OCI-LY7 (cell line): ENCODE measurements at regions not wholly inside any gene's neighbourhood (a gene's known extent, or its start where the extent isn't known, plus 50 kb on each side); places are given as distances from the start of the nearest gene placed in this dataset.
A peak's percentile ranks its signal among the peaks of the same experiment; 100 is the strongest.

Experiments
- BruUV-seq: library from RNA; stranded (reverse); fragments of 400-500 nt; replicated peaks from 2 replicates; lab custom pipeline; 2021; lab: Mats Ljungman, UMichigan
- CTCF ChIA-PET: fragments of 300-600 bp; sonication (Branson Sonifier 250); formaldehyde crosslinking; loops from one replicate; lab custom pipeline; 2022; ENCODE audit warnings: antibody characterized with exemption; ENCODE audit not compliant: unreplicated experiment; lab: Charles Lee
- POLR2A ChIA-PET: fragments of 300-600 bp; sonication (Branson Sonifier 250); formaldehyde crosslinking; loops from one replicate; lab custom pipeline; 2022; ENCODE audit warnings: antibody characterized with exemption; lab: Charles Lee
- DNase-seq: peaks from one replicate; pipeline ENCODE4 v3.0.0-alpha.2; 2015; ENCODE audit warnings: low spot score
- H2AFZ ChIP-seq: fragments of 200-600 bp; sonication (generic), shearing (Covaris generic); 2 replicates; pipeline ENCODE4 v1.6.1; 2014; ENCODE audit warnings: mild to moderate bottlenecking, antibody characterized with exemption, low read length, moderate library complexity
- H3K27ac ChIP-seq: fragments of 200-600 bp; sonication (generic); 2 replicates; pipeline ENCODE4 v1.5.1; 2014; ENCODE audit warnings: mixed run types, low read depth, mild to moderate bottlenecking, moderate library complexity, low read length, inconsistent platforms; ENCODE audit not compliant: poor library complexity, severe bottlenecking
- H3K36me3 ChIP-seq: fragments of 200-600 bp; sonication (generic); 2 replicates; pipeline ENCODE4 v1.6.1; 2014; ENCODE audit warnings: mild to moderate bottlenecking, antibody characterized with exemption, low read length, moderate library complexity, mixed read lengths; ENCODE audit not compliant: insufficient read depth
- H3K4me1 ChIP-seq: fragments of 200-600 bp; sonication (generic); 2 replicates; pipeline ENCODE4 v1.5.1; 2014; ENCODE audit warnings: mild to moderate bottlenecking, low read length; ENCODE audit not compliant: insufficient read depth, poor library complexity, severe bottlenecking
- H3K4me2 ChIP-seq: fragments of 200-600 bp; sonication (generic); 2 replicates; pipeline ENCODE4 v1.6.1; 2014; ENCODE audit warnings: mild to moderate bottlenecking, low read length
- H3K4me3 ChIP-seq: fragments of 200-600 bp; sonication (generic); 2 replicates; pipeline ENCODE4 v1.5.1; 2014; ENCODE audit warnings: mild to moderate bottlenecking, low read depth, low read length; ENCODE audit not compliant: poor library complexity, severe bottlenecking
- H3K79me2 ChIP-seq: fragments of 200-600 bp; sonication (generic); 2 replicates; pipeline ENCODE4 v1.6.1; 2016; ENCODE audit warnings: low read depth, mild to moderate bottlenecking, low read length, moderate library complexity, mixed read lengths; ENCODE audit not compliant: insufficient read depth
- H3K9me2 ChIP-seq: fragments of 200-600 bp; sonication (generic); 2 replicates; pipeline ENCODE4 v1.6.1; 2016; ENCODE audit warnings: mild to moderate bottlenecking, low read length, mixed read lengths; ENCODE audit not compliant: insufficient read depth
- H3K9me3 ChIP-seq: fragments of 200-600 bp; sonication (generic); 2 replicates; pipeline ENCODE4 v1.6.1; 2014; ENCODE audit warnings: mild to moderate bottlenecking, mixed run types, low read length, mixed read lengths
- H4K20me1 ChIP-seq: fragments of 200-600 bp; sonication (generic); 2 replicates; pipeline ENCODE4 v1.6.1; 2014; ENCODE audit warnings: mild to moderate bottlenecking, antibody characterized with exemption, low read length, moderate library complexity, mixed read lengths; ENCODE audit not compliant: insufficient read depth
- CTCF ChIP-seq: fragments of 200-600 bp; sonication (generic); conservative IDR thresholded peaks from 2 replicates; pipeline ENCODE4 v1.5.1; 2014; ENCODE audit warnings: mild to moderate bottlenecking, antibody characterized with exemption, low read length, moderate library complexity, mixed read lengths
- EZH2phosphoT487 ChIP-seq: fragments of 200-600 bp; sonication (generic); IDR thresholded peaks from 2 replicates; pipeline ENCODE4 v1.6.1; 2018; ENCODE audit warnings: low read depth, borderline replicate concordance, mild to moderate bottlenecking, mixed run types, antibody characterized with exemption, low read length, moderate library complexity, mixed read lengths
- intact Hi-C: fragments of 100-400 bp; cut with micrococcal nuclease; formaldehyde crosslinking; loops from one replicate; pipeline ENCODE4 v1.10.0; 2022; ENCODE audit not compliant: unreplicated experiment

GRCh38 chr19:7408251-7408650, 59.5 kb downstream of the ARHGEF18 start:
- H3K4me2 ChIP-seq: peak overlapping the region; percentile 43
- peak overlapping the region; percentile 76 for H3K27ac ChIP-seq
- intact Hi-C loops: no loop called here
- H3K4me1 ChIP-seq: peaks cover 44% of the 10 kb centered on the region
- CTCF ChIA-PET: no interaction called here
- H3K9me2 ChIP-seq: no peaks in the 10 kb centered on the region
- TF ChIP-seq CTCF (no peak), EZH2phosphoT487 (no peak)
- peak overlapping the region; percentile 13 for H3K4me3 ChIP-seq
- H4K20me1 ChIP-seq: no peaks in the 10 kb centered on the region
- peaks cover 61% of the 10 kb centered on the region for H3K79me2 ChIP-seq
- POLR2A ChIA-PET: interaction anchor here (0.7 to 1.8 kb wide), 3 partner anchors 11 to 214 kb away, joined by 5 to 7 read pairs (median 6); partner anchors contain the start of gene ARHGEF18
- BruUV-seq: TSS peak; percentile 47
- H3K36me3 ChIP-seq: peaks cover 90% of the 10 kb centered on the region
- peak; percentile 43 for DNase-seq
- no peaks in the 10 kb centered on the region for H3K9me3 ChIP-seq
- H2AFZ ChIP-seq: no peak overlapping the region

- Histone ChIP-seq H2AFZ (no peak overlapping the region), H3K79me2 (peaks cover 61% of the 10 kb centered on the region), H3K36me3 (peaks cover 83% of the 10 kb centered on the region), H4K20me1 (no peaks in the 10 kb centered on the region), H3K4me2 (peak overlapping the region; percentile 24; the same call in 1 of the 2 replicates), H3K4me3 (no peak overlapping the region), H3K4me1 (peaks cover 44% of the 10 kb centered on the region), H3K27ac (peak overlapping the region; percentile 76), H3K9me3 (no peaks in the 10 kb centered on the region), H3K9me2 (no peaks in the 10 kb centered on the region)
- TF ChIP-seq CTCF: no peak
- no peak for TF ChIP-seq EZH2phosphoT487
- BruUV-seq: no TSS peak
- intact Hi-C loops: no loop called here
- ChIA-PET POLR2A (interaction anchor here (0.6 kb wide), 2 partner anchors 54 to 101 kb away, joined by 3 read pairs; no protein-coding TSS in a partner anchor), CTCF (no interaction called here)
- DNase-seq: no peak
Observed at GRCh38 chr19:7410946-7411345, 62.2 kb downstream of the ARHGEF18 start.

- ChIA-PET CTCF (no interaction called here), POLR2A (no interaction called here)
- Histone ChIP-seq H3K4me2 (no peak overlapping the region), H3K27ac (no peak overlapping the region), H4K20me1 (no peaks in the 10 kb centered on the region), H3K36me3 (peaks cover 77% of the 10 kb centered on the region), H3K9me3 (no peaks in the 10 kb centered on the region), H2AFZ (no peak overlapping the region), H3K79me2 (peaks cover 53% of the 10 kb centered on the region), H3K9me2 (no peaks in the 10 kb centered on the region), H3K4me1 (peaks cover 27% of the 10 kb centered on the region), H3K4me3 (no peak overlapping the region)
- TSS peak; percentile 49 for BruUV-seq
- TF ChIP-seq EZH2phosphoT487 (no peak), CTCF (no peak)
- intact Hi-C loops: no loop called here
- no peak for DNase-seq
Observed at GRCh38 chr19:7413629-7414028, 64.9 kb downstream of the ARHGEF18 start.
